ENCODE measurements at regions not wholly inside any gene's neighbourhood (a gene's known extent, or its start where the extent isn't known, plus 50 kb on each side); places are given as distances from the start of the nearest gene placed in this dataset.

DNA sequence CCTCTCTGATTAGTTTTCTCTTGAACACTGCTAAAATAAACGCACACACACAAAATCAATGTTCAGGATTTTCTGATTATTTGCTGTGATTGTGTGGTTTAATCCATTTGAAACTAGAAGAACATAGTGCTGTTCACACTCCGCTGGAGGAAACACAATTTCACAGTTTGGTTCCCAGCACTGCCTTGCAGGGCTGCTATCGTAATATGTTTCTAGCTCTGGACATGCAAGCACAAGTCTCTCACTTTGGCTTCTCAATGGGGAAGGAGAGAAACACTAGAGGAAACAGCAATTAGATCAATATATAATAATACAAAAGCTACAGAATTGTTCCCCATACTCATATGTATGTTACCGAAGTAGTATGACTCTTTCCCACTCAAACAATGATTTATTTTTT, 299.5 kb downstream of the NSUN3 start (continued):
- TF ChIP-seq, protein P1, sequence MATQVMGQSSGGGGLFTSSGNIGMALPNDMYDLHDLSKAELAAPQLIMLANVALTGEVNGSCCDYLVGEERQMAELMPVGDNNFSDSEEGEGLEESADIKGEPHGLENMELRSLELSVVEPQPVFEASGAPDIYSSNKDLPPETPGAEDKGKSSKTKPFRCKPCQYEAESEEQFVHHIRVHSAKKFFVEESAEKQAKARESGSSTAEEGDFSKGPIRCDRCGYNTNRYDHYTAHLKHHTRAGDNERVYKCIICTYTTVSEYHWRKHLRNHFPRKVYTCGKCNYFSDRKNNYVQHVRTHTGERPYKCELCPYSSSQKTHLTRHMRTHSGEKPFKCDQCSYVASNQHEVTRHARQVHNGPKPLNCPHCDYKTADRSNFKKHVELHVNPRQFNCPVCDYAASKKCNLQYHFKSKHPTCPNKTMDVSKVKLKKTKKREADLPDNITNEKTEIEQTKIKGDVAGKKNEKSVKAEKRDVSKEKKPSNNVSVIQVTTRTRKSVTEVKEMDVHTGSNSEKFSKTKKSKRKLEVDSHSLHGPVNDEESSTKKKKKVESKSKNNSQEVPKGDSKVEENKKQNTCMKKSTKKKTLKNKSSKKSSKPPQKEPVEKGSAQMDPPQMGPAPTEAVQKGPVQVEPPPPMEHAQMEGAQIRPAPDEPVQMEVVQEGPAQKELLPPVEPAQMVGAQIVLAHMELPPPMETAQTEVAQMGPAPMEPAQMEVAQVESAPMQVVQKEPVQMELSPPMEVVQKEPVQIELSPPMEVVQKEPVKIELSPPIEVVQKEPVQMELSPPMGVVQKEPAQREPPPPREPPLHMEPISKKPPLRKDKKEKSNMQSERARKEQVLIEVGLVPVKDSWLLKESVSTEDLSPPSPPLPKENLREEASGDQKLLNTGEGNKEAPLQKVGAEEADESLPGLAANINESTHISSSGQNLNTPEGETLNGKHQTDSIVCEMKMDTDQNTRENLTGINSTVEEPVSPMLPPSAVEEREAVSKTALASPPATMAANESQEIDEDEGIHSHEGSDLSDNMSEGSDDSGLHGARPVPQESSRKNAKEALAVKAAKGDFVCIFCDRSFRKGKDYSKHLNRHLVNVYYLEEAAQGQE (IDR thresholded peaks at IDR 0.05; ENCODE audit: unreplicated experiment), result no peak

DNA sequence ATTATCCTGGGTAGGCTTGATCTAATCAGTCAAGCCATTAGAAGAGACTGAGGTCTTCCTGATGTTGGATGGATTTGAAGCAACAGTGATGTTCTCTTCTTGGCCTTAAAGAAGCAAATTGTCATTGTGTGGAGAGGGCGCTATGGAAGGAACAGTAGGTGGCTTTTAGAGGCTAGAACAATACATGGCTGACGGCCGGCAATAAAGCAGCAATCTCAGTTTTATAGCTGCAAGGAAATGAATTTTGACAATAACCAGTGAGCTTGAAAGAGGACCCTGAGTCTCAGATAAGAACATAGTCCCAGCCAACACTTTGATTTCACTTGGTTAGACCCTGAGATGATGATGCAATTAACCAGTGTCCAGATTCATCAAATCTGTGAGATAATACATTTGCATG, 302.1 kb downstream of the NSUN3 start:
- H3K4me3 Mint-ChIP-seq, result no peak overlapping the region
- Histone ChIP-seq H3K36me3 (ENCODE audit: insufficient read depth) (no peaks in the 10 kb centered on the region), H3K27ac (ENCODE audit: low read depth) (no peak overlapping the region), H3K4me3 (no peak overlapping the region), H3K4me2 (no peak overlapping the region), H4K20me1 (replicated peaks; ENCODE audit: insufficient read depth) (no peaks in the 10 kb centered on the region), H3K79me2 (replicated peaks; ENCODE audit: insufficient read depth) (no peaks in the 10 kb centered on the region), H2AFZ (no peak overlapping the region), H3F3A (replicated peaks; ENCODE audit: low read depth) (no peaks in the 10 kb centered on the region), H3K4me1 (ENCODE audit: insufficient read depth) (no peaks in the 10 kb centered on the region), H3K9me2 (ENCODE audit: insufficient read depth) (no peaks in the 10 kb centered on the region), H3K27me3 (ENCODE audit: insufficient read depth) (no peaks in the 10 kb centered on the region)
- H3K27me3 Mint-ChIP-seq (ENCODE audit: insufficient read depth, low read depth, poor library complexity), result peaks cover 2% of the 10 kb centered on the region
- H3K36me3 Mint-ChIP-seq (ENCODE audit: low read depth), result peaks cover 5% of the 10 kb centered on the region; the same call in 2 of the 3 replicates
- DNase-seq (ENCODE audit: low spot score) (no peak), ATAC-seq (no peak)
- no peak overlapping the region for H3K27ac Mint-ChIP-seq
- peaks cover 13% of the 10 kb centered on the region; the same call in 2 of the 3 replicates for H3K9me3 Mint-ChIP-seq
- no peaks in the 10 kb centered on the region for H3K4me1 Mint-ChIP-seq
- TF ChIP-seq EZH2 (IDR thresholded peaks at IDR 0.05; ENCODE audit: low read depth, unreplicated experiment) (no peak), POLR2AphosphoS5 (IDR thresholded peaks at IDR 0.05; ENCODE audit: low read depth) (no peak), CREB1 (CRISPR knock-in tag; IDR thresholded peaks at IDR 0.05; ENCODE audit: low read depth) (no peak), ZNF331 (CRISPR knock-in tag; IDR thresholded peaks at IDR 0.05; ENCODE audit: low read depth) (no peak), EZH2phosphoT487 (IDR thresholded peaks at IDR 0.05; ENCODE audit: unreplicated experiment) (no peak), STAT1 (IDR thresholded peaks at IDR 0.05; ENCODE audit: unreplicated experiment) (no peak), ZNF114 (CRISPR knock-in tag; IDR thresholded peaks at IDR 0.05) (no peak)
- TF ChIP-seq, protein P1 (IDR thresholded peaks at IDR 0.05; ENCODE audit: unreplicated experiment), result no peak
- TF ChIP-seq, protein P2, sequence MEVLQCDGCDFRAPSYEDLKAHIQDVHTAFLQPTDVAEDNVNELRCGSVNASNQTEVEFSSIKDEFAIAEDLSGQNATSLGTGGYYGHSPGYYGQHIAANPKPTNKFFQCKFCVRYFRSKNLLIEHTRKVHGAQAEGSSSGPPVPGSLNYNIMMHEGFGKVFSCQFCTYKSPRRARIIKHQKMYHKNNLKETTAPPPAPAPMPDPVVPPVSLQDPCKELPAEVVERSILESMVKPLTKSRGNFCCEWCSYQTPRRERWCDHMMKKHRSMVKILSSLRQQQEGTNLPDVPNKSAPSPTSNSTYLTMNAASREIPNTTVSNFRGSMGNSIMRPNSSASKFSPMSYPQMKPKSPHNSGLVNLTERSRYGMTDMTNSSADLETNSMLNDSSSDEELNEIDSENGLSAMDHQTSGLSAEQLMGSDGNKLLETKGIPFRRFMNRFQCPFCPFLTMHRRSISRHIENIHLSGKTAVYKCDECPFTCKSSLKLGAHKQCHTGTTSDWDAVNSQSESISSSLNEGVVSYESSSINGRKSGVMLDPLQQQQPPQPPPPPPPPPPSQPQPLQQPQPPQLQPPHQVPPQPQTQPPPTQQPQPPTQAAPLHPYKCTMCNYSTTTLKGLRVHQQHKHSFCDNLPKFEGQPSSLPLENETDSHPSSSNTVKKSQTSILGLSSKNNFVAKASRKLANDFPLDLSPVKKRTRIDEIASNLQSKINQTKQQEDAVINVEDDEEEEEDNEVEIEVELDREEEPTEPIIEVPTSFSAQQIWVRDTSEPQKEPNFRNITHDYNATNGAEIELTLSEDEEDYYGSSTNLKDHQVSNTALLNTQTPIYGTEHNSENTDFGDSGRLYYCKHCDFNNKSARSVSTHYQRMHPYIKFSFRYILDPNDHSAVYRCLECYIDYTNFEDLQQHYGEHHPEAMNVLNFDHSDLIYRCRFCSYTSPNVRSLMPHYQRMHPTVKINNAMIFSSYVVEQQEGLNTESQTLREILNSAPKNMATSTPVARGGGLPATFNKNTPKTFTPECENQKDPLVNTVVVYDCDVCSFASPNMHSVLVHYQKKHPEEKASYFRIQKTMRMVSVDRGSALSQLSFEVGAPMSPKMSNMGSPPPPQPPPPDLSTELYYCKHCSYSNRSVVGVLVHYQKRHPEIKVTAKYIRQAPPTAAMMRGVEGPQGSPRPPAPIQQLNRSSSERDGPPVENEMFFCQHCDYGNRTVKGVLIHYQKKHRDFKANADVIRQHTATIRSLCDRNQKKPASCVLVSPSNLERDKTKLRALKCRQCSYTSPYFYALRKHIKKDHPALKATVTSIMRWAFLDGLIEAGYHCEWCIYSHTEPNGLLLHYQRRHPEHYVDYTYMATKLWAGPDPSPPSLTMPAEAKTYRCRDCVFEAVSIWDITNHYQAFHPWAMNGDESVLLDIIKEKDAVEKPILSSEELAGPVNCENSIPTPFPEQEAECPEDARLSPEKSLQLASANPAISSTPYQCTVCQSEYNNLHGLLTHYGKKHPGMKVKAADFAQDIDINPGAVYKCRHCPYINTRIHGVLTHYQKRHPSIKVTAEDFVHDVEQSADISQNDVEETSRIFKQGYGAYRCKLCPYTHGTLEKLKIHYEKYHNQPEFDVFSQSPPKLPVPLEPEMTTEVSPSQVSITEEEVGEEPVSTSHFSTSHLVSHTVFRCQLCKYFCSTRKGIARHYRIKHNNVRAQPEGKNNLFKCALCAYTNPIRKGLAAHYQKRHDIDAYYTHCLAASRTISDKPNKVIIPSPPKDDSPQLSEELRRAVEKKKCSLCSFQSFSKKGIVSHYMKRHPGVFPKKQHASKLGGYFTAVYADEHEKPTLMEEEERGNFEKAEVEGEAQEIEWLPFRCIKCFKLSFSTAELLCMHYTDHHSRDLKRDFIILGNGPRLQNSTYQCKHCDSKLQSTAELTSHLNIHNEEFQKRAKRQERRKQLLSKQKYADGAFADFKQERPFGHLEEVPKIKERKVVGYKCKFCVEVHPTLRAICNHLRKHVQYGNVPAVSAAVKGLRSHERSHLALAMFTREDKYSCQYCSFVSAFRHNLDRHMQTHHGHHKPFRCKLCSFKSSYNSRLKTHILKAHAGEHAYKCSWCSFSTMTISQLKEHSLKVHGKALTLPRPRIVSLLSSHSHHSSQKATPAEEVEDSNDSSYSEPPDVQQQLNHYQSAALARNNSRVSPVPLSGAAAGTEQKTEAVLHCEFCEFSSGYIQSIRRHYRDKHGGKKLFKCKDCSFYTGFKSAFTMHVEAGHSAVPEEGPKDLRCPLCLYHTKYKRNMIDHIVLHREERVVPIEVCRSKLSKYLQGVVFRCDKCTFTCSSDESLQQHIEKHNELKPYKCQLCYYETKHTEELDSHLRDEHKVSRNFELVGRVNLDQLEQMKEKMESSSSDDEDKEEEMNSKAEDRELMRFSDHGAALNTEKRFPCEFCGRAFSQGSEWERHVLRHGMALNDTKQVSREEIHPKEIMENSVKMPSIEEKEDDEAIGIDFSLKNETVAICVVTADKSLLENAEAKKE (CRISPR knock-in tag; IDR thresholded peaks at IDR 0.05), result no peak
- TF ChIP-seq, protein P3, sequence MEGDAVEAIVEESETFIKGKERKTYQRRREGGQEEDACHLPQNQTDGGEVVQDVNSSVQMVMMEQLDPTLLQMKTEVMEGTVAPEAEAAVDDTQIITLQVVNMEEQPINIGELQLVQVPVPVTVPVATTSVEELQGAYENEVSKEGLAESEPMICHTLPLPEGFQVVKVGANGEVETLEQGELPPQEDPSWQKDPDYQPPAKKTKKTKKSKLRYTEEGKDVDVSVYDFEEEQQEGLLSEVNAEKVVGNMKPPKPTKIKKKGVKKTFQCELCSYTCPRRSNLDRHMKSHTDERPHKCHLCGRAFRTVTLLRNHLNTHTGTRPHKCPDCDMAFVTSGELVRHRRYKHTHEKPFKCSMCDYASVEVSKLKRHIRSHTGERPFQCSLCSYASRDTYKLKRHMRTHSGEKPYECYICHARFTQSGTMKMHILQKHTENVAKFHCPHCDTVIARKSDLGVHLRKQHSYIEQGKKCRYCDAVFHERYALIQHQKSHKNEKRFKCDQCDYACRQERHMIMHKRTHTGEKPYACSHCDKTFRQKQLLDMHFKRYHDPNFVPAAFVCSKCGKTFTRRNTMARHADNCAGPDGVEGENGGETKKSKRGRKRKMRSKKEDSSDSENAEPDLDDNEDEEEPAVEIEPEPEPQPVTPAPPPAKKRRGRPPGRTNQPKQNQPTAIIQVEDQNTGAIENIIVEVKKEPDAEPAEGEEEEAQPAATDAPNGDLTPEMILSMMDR (conservative IDR thresholded peaks at IDR 0.05; ENCODE audit: low read depth in 2 of 2), result no peak

All from GM23338 (cell line).